ENCODE measurements at regions not wholly inside any gene's neighbourhood (a gene's known extent, or its start where the extent isn't known, plus 50 kb on each side); places are given as distances from the start of the nearest gene placed in this dataset.

- peaks cover 7% of the 10 kb centered on the region; the same call in 1 of the 2 replicates for H3K27me3 ChIP-seq (ENCODE audit: control insufficient read depth, insufficient read depth, low read length)
- no peak for DNase-seq (ENCODE audit: low read depth)
- TF ChIP-seq, protein P1, sequence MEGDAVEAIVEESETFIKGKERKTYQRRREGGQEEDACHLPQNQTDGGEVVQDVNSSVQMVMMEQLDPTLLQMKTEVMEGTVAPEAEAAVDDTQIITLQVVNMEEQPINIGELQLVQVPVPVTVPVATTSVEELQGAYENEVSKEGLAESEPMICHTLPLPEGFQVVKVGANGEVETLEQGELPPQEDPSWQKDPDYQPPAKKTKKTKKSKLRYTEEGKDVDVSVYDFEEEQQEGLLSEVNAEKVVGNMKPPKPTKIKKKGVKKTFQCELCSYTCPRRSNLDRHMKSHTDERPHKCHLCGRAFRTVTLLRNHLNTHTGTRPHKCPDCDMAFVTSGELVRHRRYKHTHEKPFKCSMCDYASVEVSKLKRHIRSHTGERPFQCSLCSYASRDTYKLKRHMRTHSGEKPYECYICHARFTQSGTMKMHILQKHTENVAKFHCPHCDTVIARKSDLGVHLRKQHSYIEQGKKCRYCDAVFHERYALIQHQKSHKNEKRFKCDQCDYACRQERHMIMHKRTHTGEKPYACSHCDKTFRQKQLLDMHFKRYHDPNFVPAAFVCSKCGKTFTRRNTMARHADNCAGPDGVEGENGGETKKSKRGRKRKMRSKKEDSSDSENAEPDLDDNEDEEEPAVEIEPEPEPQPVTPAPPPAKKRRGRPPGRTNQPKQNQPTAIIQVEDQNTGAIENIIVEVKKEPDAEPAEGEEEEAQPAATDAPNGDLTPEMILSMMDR (IDR thresholded peaks at IDR 0.05; ENCODE audit: insufficient read depth, low read depth, low read length): no peak
- no peaks in the 10 kb centered on the region for H3K36me3 ChIP-seq (ENCODE audit: control insufficient read depth, insufficient read depth, low read length)
- CTCF ChIA-PET: interaction anchor here (0.6 to 6.4 kb wide), 11 partner anchors 12 to 872 kb away, joined by 3 to 129 read pairs (median 7); partner anchors contain the start of gene ZNF169
- POLR2A ChIA-PET: no interaction called here
- H3K4me3 ChIP-seq (ENCODE audit: low read depth, low read length): no peak overlapping the region
Observed at GRCh38 chr9:94014920-94015319, 59.8 kb upstream of the BARX1 start.

DNA sequence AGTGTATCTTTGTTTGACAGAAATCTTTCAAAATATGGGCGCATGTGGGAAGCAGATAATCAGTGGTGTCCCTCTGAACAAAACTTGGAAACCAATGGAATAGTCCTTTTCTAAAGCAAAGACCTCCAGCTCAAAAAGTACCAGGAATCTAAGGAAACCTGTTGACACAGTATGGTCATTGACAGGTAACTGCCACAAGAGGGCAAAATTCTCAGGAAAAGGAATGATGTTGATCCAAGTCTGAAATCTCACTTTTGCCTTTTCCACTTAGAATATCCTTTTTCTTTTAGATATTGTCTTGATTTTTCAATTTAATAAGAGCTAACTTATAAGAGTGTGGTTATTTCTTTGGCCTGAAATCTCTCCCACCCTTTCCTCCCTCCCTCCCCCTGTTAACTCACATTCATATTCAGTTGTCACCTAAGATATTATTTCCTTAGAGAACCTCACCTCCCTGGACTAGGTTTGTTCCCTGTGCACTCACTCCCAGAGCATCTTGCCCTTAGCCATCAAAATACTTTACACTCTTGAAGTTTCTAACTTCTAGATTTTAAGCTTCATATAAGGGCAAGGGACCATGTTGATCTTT, 59.0 kb upstream of the BARX1 start:
- Histone ChIP-seq H3K36me3 (ENCODE audit: control insufficient read depth, insufficient read depth, low read length) (no peaks in the 10 kb centered on the region), H3K27me3 (ENCODE audit: control insufficient read depth, insufficient read depth, low read length) (peaks cover 7% of the 10 kb centered on the region; the same call in 1 of the 2 replicates), H3K4me3 (ENCODE audit: low read depth, low read length) (no peak overlapping the region)
- no peak for DNase-seq (ENCODE audit: low read depth)
- CTCF ChIA-PET: interaction anchor here (0.6 to 6.4 kb wide), 18 partner anchors 11 to 871 kb away, joined by 3 to 129 read pairs (median 4); partner anchors contain the start of gene ZNF169
- POLR2A ChIA-PET: interaction anchor here (0.6 kb wide), 1 partner anchor 245 kb away, joined by 3 read pairs; no protein-coding TSS in a partner anchor
- TF ChIP-seq, protein P1 (IDR thresholded peaks at IDR 0.05; ENCODE audit: insufficient read depth, low read depth, low read length): peak; percentile 71

- TF ChIP-seq, protein P1 (IDR thresholded peaks at IDR 0.05; ENCODE audit: insufficient read depth, low read depth, low read length): no peak
Observed at GRCh38 chr9:94010980-94011533, 55.9 kb upstream of the BARX1 start.

GRCh38 chr9:94005272-94005901, 50.2 kb upstream of the BARX1 start:
- DNase-seq (ENCODE audit: low read depth): no peak
- Histone ChIP-seq H3K27me3 (ENCODE audit: control insufficient read depth, insufficient read depth, low read length) (no peaks in the 10 kb centered on the region; the same call in 1 of the 2 replicates), H3K4me3 (ENCODE audit: low read depth, low read length) (no peak overlapping the region), H3K36me3 (ENCODE audit: control insufficient read depth, insufficient read depth, low read length) (no peaks in the 10 kb centered on the region)
- TF ChIP-seq, protein P1 (IDR thresholded peaks at IDR 0.05; ENCODE audit: insufficient read depth, low read depth, low read length): no peak
- ChIA-PET CTCF (interaction anchor here (1.0 to 4.7 kb wide), 2 partner anchors 208 to 324 kb away, joined by 4 to 24 read pairs; no protein-coding TSS in a partner anchor), POLR2A (no interaction called here)

More at GRCh38 chr9:94010980-94011533, 55.9 kb upstream of the BARX1 start:
- H3K36me3 ChIP-seq (ENCODE audit: control insufficient read depth, insufficient read depth, low read length): no peaks in the 10 kb centered on the region
- CTCF ChIA-PET: interaction anchor here (6.1 to 6.4 kb wide), 2 partner anchors 54 to 203 kb away, joined by 37 to 129 read pairs; no protein-coding TSS in a partner anchor
- POLR2A ChIA-PET: no interaction called here
- no peak overlapping the region for H3K4me3 ChIP-seq (ENCODE audit: low read depth, low read length)
- peaks cover 5% of the 10 kb centered on the region; the same call in 1 of the 2 replicates for H3K27me3 ChIP-seq (ENCODE audit: control insufficient read depth, insufficient read depth, low read length)
- no peak for DNase-seq (ENCODE audit: low read depth)

All from BJ (cell line).